Caco-2 (cell line): ENCODE measurements at regions not wholly inside any gene's neighbourhood (a gene's known extent, or its start where the extent isn't known, plus 50 kb on each side); places are given as distances from the start of the nearest gene placed in this dataset.

Experiments
- BruUV-seq: library from RNA; stranded (reverse); fragments of 400-500 nt; replicated peaks from 2 replicates; lab custom pipeline; 2021; lab: Mats Ljungman, UMichigan
- CTCF ChIA-PET: fragments of 300-600 bp; sonication (Branson Sonifier 250); formaldehyde crosslinking; loops from one replicate; lab custom pipeline; 2022; ENCODE audit warnings: antibody characterized with exemption; lab: Charles Lee
- POLR2A ChIA-PET: fragments of 300-600 bp; sonication (Branson Sonifier 250); formaldehyde crosslinking; loops from one replicate; lab custom pipeline; 2022; ENCODE audit warnings: antibody characterized with exemption; lab: Charles Lee
- DNase-seq, 2 experiments: peaks; one replicate each; pipeline versions ENCODE4 v3.0.0 to v3.0.0-alpha.2; 2020 to 2022
- H3K27me3 ChIP-seq: replicated peaks from 2 replicates; pipeline ENCODE4 v1.6.0; 2011; ENCODE audit warnings: low read length; ENCODE audit not compliant: control insufficient read depth, insufficient read depth
- H3K36me3 ChIP-seq: 2 replicates; pipeline ENCODE4 v1.5.1; 2011; ENCODE audit warnings: low read length; ENCODE audit not compliant: control insufficient read depth, insufficient read depth
- H3K4me1 ChIP-seq: fragments of 250-450 bp; sonication (Bioruptor Pico); 2 replicates; pipeline ENCODE4 v1.5.1; 2020; ENCODE audit warnings: mild to moderate bottlenecking
- H3K4me3 ChIP-seq: 2 replicates; pipeline ENCODE4 v1.5.1; 2011; ENCODE audit warnings: low read depth, mild to moderate bottlenecking, control low read depth, low read length
- H3K9me3 ChIP-seq: fragments of 250-450 bp; sonication (Bioruptor Pico); 2 replicates; pipeline ENCODE4 v1.5.1; 2020; ENCODE audit warnings: mild to moderate bottlenecking, moderate library complexity
- H3K27ac Mint-ChIP-seq: one replicate; pipeline ENCODE4 v1.8.0; 2022; ENCODE audit warnings: mixed read lengths; ENCODE audit not compliant: unreplicated experiment
- H3K27me3 Mint-ChIP-seq: one replicate; pipeline ENCODE4 v1.8.0; 2022; ENCODE audit warnings: mixed read lengths; ENCODE audit not compliant: insufficient read depth, unreplicated experiment
- H3K36me3 Mint-ChIP-seq: one replicate; pipeline ENCODE4 v1.8.0; 2022; ENCODE audit warnings: mild to moderate bottlenecking, mixed read lengths; ENCODE audit not compliant: insufficient read depth, unreplicated experiment
- H3K4me1 Mint-ChIP-seq: one replicate; pipeline ENCODE4 v1.8.0; 2022; ENCODE audit warnings: low read depth, mixed read lengths; ENCODE audit not compliant: unreplicated experiment
- H3K4me3 Mint-ChIP-seq: one replicate; pipeline ENCODE4 v1.8.0; 2022; ENCODE audit warnings: mild to moderate bottlenecking, moderate library complexity, mixed read lengths; ENCODE audit not compliant: unreplicated experiment
- H3K9me3 Mint-ChIP-seq: one replicate; pipeline ENCODE4 v1.8.0; 2022; ENCODE audit warnings: mixed read lengths; ENCODE audit not compliant: unreplicated experiment
- CTCF ChIP-seq, 2 experiments: fragments of 200-600 bp in 1 of 2; IDR thresholded peaks; 1 replicate in 1 of 2; 2 replicates in 1 of 2; pipeline versions ENCODE4 v1.5.1 to v1.8.0; 2011 to 2022; ENCODE audit warnings: antibody characterized with exemption in 1 of 2, control low read depth in 1 of 2, inconsistent platforms in 1 of 2, low read depth in 1 of 2, low read length in 1 of 2, mild to moderate bottlenecking in 1 of 2, moderate library complexity in 1 of 2; ENCODE audit not compliant: insufficient read depth in 1 of 2, severe bottlenecking in 1 of 2, unreplicated experiment in 1 of 2
- intact Hi-C: fragments of 100-400 bp; cut with micrococcal nuclease; formaldehyde crosslinking; loops from one replicate; pipeline ENCODE4 v1.10.0; 2022; ENCODE audit not compliant: unreplicated experiment

- no peaks in the 10 kb centered on the region for H3K9me3 ChIP-seq
- POLR2A ChIA-PET, result no interaction called here
- no peaks in the 10 kb centered on the region for H3K27me3 ChIP-seq
- intact Hi-C loops, result loop anchor here (1.0 kb wide), 1 partner anchor 41 kb away; no protein-coding TSS in a partner anchor
- Mint-ChIP-seq H3K9me3 (no peaks in the 10 kb centered on the region), H3K4me1 (no peaks in the 10 kb centered on the region), H3K27ac (no peak overlapping the region), H3K4me3 (no peak overlapping the region), H3K36me3 (no peaks in the 10 kb centered on the region), H3K27me3 (peaks cover 4% of the 10 kb centered on the region)
- DNase-seq, result no peak
- CTCF ChIA-PET, result no interaction called here
- TF ChIP-seq CTCF (IDR thresholded peaks at IDR 0.05; ENCODE audit: insufficient read depth in 1 of 2, low read depth in 1 of 2, low read length in 1 of 2, severe bottlenecking in 1 of 2, unreplicated experiment in 1 of 2), result no peak
- no TSS peak for BruUV-seq
- no peaks in the 10 kb centered on the region for H3K36me3 ChIP-seq
- no peaks in the 10 kb centered on the region for H3K4me1 ChIP-seq
- no peak overlapping the region for H3K4me3 ChIP-seq
These were observed 373.7 kb upstream of the SYT1 start for GRCh38 chr12:78490861-78491260.

GRCh38 chr12:78494911-78495310, 369.7 kb upstream of the SYT1 start:
- TF ChIP-seq CTCF (IDR thresholded peaks at IDR 0.05; ENCODE audit: insufficient read depth in 1 of 2, low read depth in 1 of 2, low read length in 1 of 2, severe bottlenecking in 1 of 2, unreplicated experiment in 1 of 2), result no peak
- H3K4me1 ChIP-seq, result no peaks in the 10 kb centered on the region
- H3K4me3 ChIP-seq, result no peak overlapping the region
- H3K27me3 Mint-ChIP-seq, result peaks cover 4% of the 10 kb centered on the region
- no peaks in the 10 kb centered on the region for H3K4me1 Mint-ChIP-seq
- H3K27me3 ChIP-seq, result no peaks in the 10 kb centered on the region
- H3K36me3 Mint-ChIP-seq, result no peaks in the 10 kb centered on the region
- H3K36me3 ChIP-seq, result no peaks in the 10 kb centered on the region
- H3K9me3 ChIP-seq, result no peaks in the 10 kb centered on the region
- H3K27ac Mint-ChIP-seq, result no peak overlapping the region
- BruUV-seq, result no TSS peak
- POLR2A ChIA-PET, result no interaction called here
- CTCF ChIA-PET, result no interaction called here
- DNase-seq, result no peak
- no peak overlapping the region for H3K4me3 Mint-ChIP-seq
- intact Hi-C loops, result no loop called here
- no peaks in the 10 kb centered on the region for H3K9me3 Mint-ChIP-seq

GRCh38 chr12:78501825-78502224, 362.7 kb upstream of the SYT1 start:
- no peak overlapping the region for H3K4me3 ChIP-seq
- Mint-ChIP-seq H3K27me3 (peaks cover 3% of the 10 kb centered on the region), H3K4me3 (no peak overlapping the region), H3K27ac (no peak overlapping the region), H3K36me3 (no peaks in the 10 kb centered on the region), H3K4me1 (no peaks in the 10 kb centered on the region), H3K9me3 (no peaks in the 10 kb centered on the region)
- DNase-seq, result no peak
- no peak for TF ChIP-seq CTCF (IDR thresholded peaks at IDR 0.05; ENCODE audit: insufficient read depth in 1 of 2, low read depth in 1 of 2, low read length in 1 of 2, severe bottlenecking in 1 of 2, unreplicated experiment in 1 of 2)
- intact Hi-C loops, result no loop called here
- H3K4me1 ChIP-seq, result no peaks in the 10 kb centered on the region
- CTCF ChIA-PET, result no interaction called here
- BruUV-seq, result no TSS peak
- no peaks in the 10 kb centered on the region for H3K27me3 ChIP-seq
- H3K36me3 ChIP-seq, result no peaks in the 10 kb centered on the region
- no peaks in the 10 kb centered on the region for H3K9me3 ChIP-seq
- POLR2A ChIA-PET, result no interaction called here
